ENCODE measurements at regions not wholly inside any gene's neighbourhood (a gene's known extent, or its start where the extent isn't known, plus 50 kb on each side); places are given as distances from the start of the nearest gene placed in this dataset.
A peak's percentile ranks its signal among the peaks of the same experiment; 100 is the strongest.
"Not testable (repeated sequence)": the region's sequence is repeated elsewhere in the genome, so short reads cannot be mapped to it uniquely, and the experiment has no call there.

- TF ChIP-seq POLR2A (IDR thresholded peaks at IDR 0.05) (no peak), CTCF (IDR thresholded peaks at IDR 0.05) (no peak)
- Histone ChIP-seq H3K4me1 (peaks cover 0 to 3% (median 0%) of the 10 kb centered on the region in 12 donors), H3K4me3 (no peak overlapping the region), H3K27ac (no peak overlapping the region), H3K9me3 (no peaks in the 10 kb centered on the region), H3K36me3 (no peaks in the 10 kb centered on the region), H3K27me3 (no peaks in the 10 kb centered on the region)
- WGBS, 4 donors = 86 to 96% (median 87%) methylated on average over 9 of the region's 9 CpGs
- no peak for ATAC-seq
- DNase-seq = no peak
- intact Hi-C loops (cut with DNase I) = loop anchor here in 9 of 10 donors (1.0 to 10.0 kb wide), 5 partner anchors 239 to 329 kb away; no protein-coding TSS in a partner anchor
Observed at GRCh38 chr16:88195911-88196465, 186.8 kb upstream of the ZNF469 start.

- ATAC-seq (no peak), DNase-seq (peak in 1 of 5 donors; percentile 7)
- WGBS, 4 donors = 80 to 90% (median 83%) methylated on average over 15 to 16 of the region's 16 CpGs
- TF ChIP-seq CTCF (IDR thresholded peaks at IDR 0.05) (no peak), POLR2A (IDR thresholded peaks at IDR 0.05) (no peak)
- no peak overlapping the region for H3K27ac ChIP-seq
- no peaks in the 10 kb centered on the region for H3K27me3 ChIP-seq
- intact Hi-C loops (cut with DNase I) = loop anchor here in 6 of 10 donors (5.0 to 10.0 kb wide), 3 partner anchors 238 to 328 kb away; no protein-coding TSS in a partner anchor
- peaks cover 0 to 3% (median 0%) of the 10 kb centered on the region in 12 donors for H3K4me1 ChIP-seq
- H3K9me3 ChIP-seq = no peaks in the 10 kb centered on the region
- H3K36me3 ChIP-seq = no peaks in the 10 kb centered on the region
- no peak overlapping the region for H3K4me3 ChIP-seq
Observed at GRCh38 chr16:88196471-88197400, 186.0 kb upstream of the ZNF469 start.

GRCh38 chr16:88197481-88198456, 185.0 kb upstream of the ZNF469 start:
- TF ChIP-seq CTCF (IDR thresholded peaks at IDR 0.05) (no peak), POLR2A (IDR thresholded peaks at IDR 0.05) (no peak)
- Histone ChIP-seq H3K27me3 (no peaks in the 10 kb centered on the region), H3K4me3 (no peak overlapping the region), H3K36me3 (no peaks in the 10 kb centered on the region), H3K9me3 (no peaks in the 10 kb centered on the region), H3K27ac (no peak overlapping the region), H3K4me1 (peaks cover 0 to 3% (median 0%) of the 10 kb centered on the region in 12 donors)
- ATAC-seq (no peak), DNase-seq (no peak)
- intact Hi-C loops (cut with DNase I) = loop anchor here in 6 of 10 donors (5.0 to 10.0 kb wide), 3 partner anchors 237 to 327 kb away; no protein-coding TSS in a partner anchor
- WGBS, 4 donors = 86 to 91% (median 89%) methylated on average over 20 of the region's 20 CpGs

GRCh38 chr16:88198457-88199295, 184.1 kb upstream of the ZNF469 start:
- H3K27ac ChIP-seq, DNase-seq, H3K4me1 ChIP-seq, H3K27me3 ChIP-seq, H3K4me3 ChIP-seq, H3K36me3 ChIP-seq, H3K9me3 ChIP-seq, ATAC-seq: not testable (repeated sequence)
- intact Hi-C loops (cut with DNase I) = loop anchor here in 6 of 10 donors (5.0 to 10.0 kb wide), 3 partner anchors 236 to 326 kb away; no protein-coding TSS in a partner anchor
- WGBS, 4 donors = 81 to 90% (median 86%) methylated on average over 20 to 25 of the region's 26 CpGs

- not testable (repeated sequence) for ATAC-seq, H3K9me3 ChIP-seq, DNase-seq, H3K27ac ChIP-seq, H3K4me1 ChIP-seq, H3K4me3 ChIP-seq, H3K36me3 ChIP-seq, H3K27me3 ChIP-seq
- intact Hi-C loops (cut with DNase I) = loop anchor here in 6 of 10 donors (5.0 to 10.0 kb wide), 3 partner anchors 235 to 325 kb away; no protein-coding TSS in a partner anchor
- 84 to 91% (median 91%) methylated on average over 16 to 25 of the region's 25 CpGs for WGBS, 4 donors
Observed at GRCh38 chr16:88199296-88200153, 183.2 kb upstream of the ZNF469 start.
